BJ (cell line): ENCODE measurements at regions not wholly inside any gene's neighbourhood (a gene's known extent, or its start where the extent isn't known, plus 50 kb on each side); places are given as distances from the start of the nearest gene placed in this dataset.

Experiments used
- CTCF ChIA-PET: fragments of 350-600 bp; formaldehyde crosslinking; extraction: SDS; loops from one replicate; lab custom pipeline; 2021; ENCODE audit warnings: antibody characterized with exemption, inconsistent platforms; lab: Yijun Ruan, JAX
- POLR2A ChIA-PET: fragments of 300-600 bp; sonication (Branson Sonifier 250); formaldehyde crosslinking; extraction: SDS; loops from one replicate; lab custom pipeline; 2021; ENCODE audit warnings: antibody characterized with exemption; lab: Charles Lee
- DNase-seq: peaks from one replicate; pipeline ENCODE4 v3.0.0-alpha.2; 2011; ENCODE audit warnings: low read depth
- H3K27me3 ChIP-seq: 2 replicates; pipeline ENCODE4 v1.6.0; 2011; ENCODE audit warnings: low read length; ENCODE audit not compliant: control insufficient read depth, insufficient read depth
- H3K36me3 ChIP-seq: 2 replicates; pipeline ENCODE4 v1.5.1; 2011; ENCODE audit warnings: low read length; ENCODE audit not compliant: control insufficient read depth, insufficient read depth
- H3K4me3 ChIP-seq: 2 replicates; pipeline ENCODE4 v1.5.1; 2011; ENCODE audit warnings: low read depth, mild to moderate bottlenecking, control low read depth, low read length
- CTCF ChIP-seq: IDR thresholded peaks from 2 replicates; pipeline ENCODE4 v1.5.1; 2011; ENCODE audit warnings: low read depth, mild to moderate bottlenecking, control low read depth, inconsistent platforms, low read length, moderate library complexity; ENCODE audit not compliant: insufficient read depth

GRCh38 chr4:189301692-189302091, 639.0 kb upstream of the FRG1 start:
- ChIA-PET POLR2A (no interaction called here), CTCF (no interaction called here)
- TF ChIP-seq CTCF: no peak

GRCh38 chr4:189302719-189303118, 638.0 kb upstream of the FRG1 start:
- CTCF ChIA-PET: no interaction called here
- no peak for DNase-seq
- no peaks in the 10 kb centered on the region for H3K27me3 ChIP-seq
- H3K36me3 ChIP-seq: no peaks in the 10 kb centered on the region
- no peak for TF ChIP-seq CTCF
- H3K4me3 ChIP-seq: no peak overlapping the region
- POLR2A ChIA-PET: no interaction called here

More at GRCh38 chr4:189301692-189302091, 639.0 kb upstream of the FRG1 start:
- Histone ChIP-seq H3K36me3 (no peaks in the 10 kb centered on the region), H3K4me3 (no peak overlapping the region), H3K27me3 (no peaks in the 10 kb centered on the region)
- no peak for DNase-seq

DNA sequence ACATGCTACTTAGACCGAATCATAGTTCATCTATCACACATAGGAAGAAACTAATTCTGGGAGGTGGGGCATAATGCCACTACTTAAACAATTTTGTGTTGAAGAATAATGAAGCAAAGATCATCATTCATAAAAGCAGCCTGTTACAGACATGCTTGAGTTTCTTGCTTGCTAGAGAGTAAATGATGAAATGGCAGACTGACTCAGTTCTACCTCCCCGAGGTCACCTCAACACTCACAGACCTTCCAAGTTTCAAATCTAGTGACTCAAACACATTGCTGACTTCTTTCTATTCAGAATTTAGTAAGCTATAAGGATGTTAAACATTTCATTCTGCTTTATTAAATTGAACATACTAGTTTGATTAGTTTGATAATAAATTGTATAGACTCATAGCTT, 636.5 kb upstream of the FRG1 start:
- POLR2A ChIA-PET: no interaction called here
- Histone ChIP-seq H3K27me3 (no peaks in the 10 kb centered on the region), H3K4me3 (no peak overlapping the region), H3K36me3 (no peaks in the 10 kb centered on the region)
- CTCF ChIA-PET: no interaction called here
- no peak for TF ChIP-seq CTCF
- no peak for DNase-seq

DNA sequence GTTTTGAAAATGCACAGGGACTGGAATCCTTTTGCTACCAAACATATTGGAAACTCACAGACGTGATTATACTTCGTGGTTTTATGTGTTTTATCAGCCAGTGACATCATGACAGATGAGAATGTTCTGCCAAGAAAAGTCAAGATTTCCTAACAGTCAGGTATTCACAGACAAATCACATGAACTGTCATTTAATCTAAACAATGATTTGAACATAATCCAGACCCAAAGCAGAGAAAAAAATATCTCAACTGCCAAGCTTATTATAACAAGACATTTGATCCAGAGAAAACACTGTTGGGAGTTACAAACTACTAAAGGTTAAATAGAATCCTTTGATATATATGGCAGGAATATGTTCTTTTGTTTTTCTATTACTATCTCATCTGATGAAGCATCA, 635.9 kb upstream of the FRG1 start:
- H3K4me3 ChIP-seq: no peak overlapping the region
- no peaks in the 10 kb centered on the region for H3K27me3 ChIP-seq
- no peak for DNase-seq
- H3K36me3 ChIP-seq: no peaks in the 10 kb centered on the region
- TF ChIP-seq CTCF: no peak
- CTCF ChIA-PET: no interaction called here
- POLR2A ChIA-PET: no interaction called here

DNA sequence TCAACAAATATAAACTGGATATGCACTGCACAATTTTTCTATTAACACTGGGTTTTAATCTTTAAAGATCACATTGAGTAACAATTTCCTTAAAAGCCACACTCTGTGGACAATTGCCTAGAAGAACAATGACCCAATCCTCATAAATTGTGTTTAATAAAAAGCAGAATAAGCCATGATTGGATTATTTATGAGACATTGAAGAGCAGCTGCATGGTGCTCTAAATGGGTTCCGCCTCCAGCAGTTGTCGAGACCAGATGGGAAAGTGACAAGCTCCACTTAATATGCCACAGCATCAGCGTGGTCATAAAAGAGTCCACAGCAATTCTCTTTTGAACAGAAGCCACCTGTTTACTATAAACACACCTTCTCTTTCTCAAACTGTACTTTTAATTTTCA, 635.2 kb upstream of the FRG1 start:
- H3K27me3 ChIP-seq: no peaks in the 10 kb centered on the region
- POLR2A ChIA-PET: no interaction called here
- H3K4me3 ChIP-seq: no peak overlapping the region
- no peak for DNase-seq
- TF ChIP-seq CTCF: no peak
- H3K36me3 ChIP-seq: no peaks in the 10 kb centered on the region
- CTCF ChIA-PET: no interaction called here
